HCT116 (cell line): ENCODE measurements at regions not wholly inside any gene's neighbourhood (a gene's known extent, or its start where the extent isn't known, plus 50 kb on each side); places are given as distances from the start of the nearest gene placed in this dataset.

Experiments used
- YY1 ChIP-seq: IDR thresholded peaks from 2 replicates; pipeline ENCODE4 v1.6.1; 2011; ENCODE audit warnings: low read length, low read depth, moderate library complexity, mild to moderate bottlenecking; ENCODE audit not compliant: insufficient replicate concordance; ENCODE audit errors: extremely low read depth
- TF ChIP-seq, protein P1 (sequence below): IDR thresholded peaks from 2 replicates; pipeline ENCODE4 v1.6.1; 2011; ENCODE audit warnings: mild to moderate bottlenecking, low read length, moderate library complexity; ENCODE audit not compliant: insufficient replicate concordance; ENCODE audit errors: extremely low read depth

DNA sequence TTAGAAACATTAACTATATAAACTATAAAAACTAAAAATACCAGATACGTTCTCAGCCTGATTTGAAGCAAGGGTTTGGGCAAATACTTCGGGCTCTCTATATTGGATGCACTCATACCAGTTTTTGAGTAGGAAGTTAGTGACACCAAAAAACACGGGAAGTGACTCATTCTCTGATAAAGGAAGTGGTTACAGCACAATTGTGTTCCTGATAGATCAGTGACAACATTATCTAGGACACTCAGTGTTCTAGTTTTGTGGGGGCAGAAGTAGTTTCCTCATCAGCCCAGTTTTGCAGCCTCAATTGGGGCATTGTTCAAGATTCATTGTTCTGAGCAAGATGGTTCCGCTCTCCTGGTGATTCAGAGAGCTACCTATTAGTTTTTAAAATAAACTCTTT is 469.6 kb upstream of the DPPA4 start:
- TF ChIP-seq YY1 = peak; percentile 75
- TF ChIP-seq, protein P1, sequence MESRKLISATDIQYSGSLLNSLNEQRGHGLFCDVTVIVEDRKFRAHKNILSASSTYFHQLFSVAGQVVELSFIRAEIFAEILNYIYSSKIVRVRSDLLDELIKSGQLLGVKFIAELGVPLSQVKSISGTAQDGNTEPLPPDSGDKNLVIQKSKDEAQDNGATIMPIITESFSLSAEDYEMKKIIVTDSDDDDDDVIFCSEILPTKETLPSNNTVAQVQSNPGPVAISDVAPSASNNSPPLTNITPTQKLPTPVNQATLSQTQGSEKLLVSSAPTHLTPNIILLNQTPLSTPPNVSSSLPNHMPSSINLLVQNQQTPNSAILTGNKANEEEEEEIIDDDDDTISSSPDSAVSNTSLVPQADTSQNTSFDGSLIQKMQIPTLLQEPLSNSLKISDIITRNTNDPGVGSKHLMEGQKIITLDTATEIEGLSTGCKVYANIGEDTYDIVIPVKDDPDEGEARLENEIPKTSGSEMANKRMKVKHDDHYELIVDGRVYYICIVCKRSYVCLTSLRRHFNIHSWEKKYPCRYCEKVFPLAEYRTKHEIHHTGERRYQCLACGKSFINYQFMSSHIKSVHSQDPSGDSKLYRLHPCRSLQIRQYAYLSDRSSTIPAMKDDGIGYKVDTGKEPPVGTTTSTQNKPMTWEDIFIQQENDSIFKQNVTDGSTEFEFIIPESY = no peak
